T-helper 9 cell (primary cell): ENCODE measurements at regions not wholly inside any gene's neighbourhood (a gene's known extent, or its start where the extent isn't known, plus 50 kb on each side); places are given as distances from the start of the nearest gene placed in this dataset.
"Not testable (repeated sequence)": the region's sequence is repeated elsewhere in the genome, so short reads cannot be mapped to it uniquely, and the experiment has no call there.

ENCODE experiments used
- DNase-seq: peaks from one replicate; pipeline ENCODE4 v3.0.0-alpha.2; 2020

DNA sequence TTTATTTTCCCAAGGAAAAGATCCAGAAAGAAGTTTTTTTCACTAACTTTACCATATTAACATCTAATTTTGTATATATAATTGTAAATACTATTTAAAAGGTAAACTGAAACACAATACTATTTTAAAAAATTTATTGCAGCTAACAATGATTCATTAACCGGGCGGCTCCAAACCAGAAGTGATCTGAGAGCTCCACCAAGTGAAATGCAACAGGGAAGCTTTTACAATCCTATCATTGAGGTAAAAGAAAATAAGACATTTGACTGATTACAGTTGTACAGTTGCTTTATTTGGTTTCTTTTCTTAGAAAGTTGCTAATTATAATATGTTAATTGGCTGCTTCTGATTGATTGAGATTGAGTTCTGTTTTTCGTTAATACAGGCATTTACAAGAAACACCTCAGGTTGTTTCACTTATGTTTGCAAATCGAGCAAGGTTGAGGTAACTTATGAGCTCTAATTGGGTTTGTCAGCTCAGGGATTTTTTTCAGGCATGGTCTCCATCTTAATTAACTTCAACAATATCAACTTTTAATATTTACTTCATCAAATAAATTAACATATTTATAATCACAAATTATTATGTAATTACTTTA lies 220.2 kb upstream of the UGT8 start:
- DNase-seq, result no peak

DNA sequence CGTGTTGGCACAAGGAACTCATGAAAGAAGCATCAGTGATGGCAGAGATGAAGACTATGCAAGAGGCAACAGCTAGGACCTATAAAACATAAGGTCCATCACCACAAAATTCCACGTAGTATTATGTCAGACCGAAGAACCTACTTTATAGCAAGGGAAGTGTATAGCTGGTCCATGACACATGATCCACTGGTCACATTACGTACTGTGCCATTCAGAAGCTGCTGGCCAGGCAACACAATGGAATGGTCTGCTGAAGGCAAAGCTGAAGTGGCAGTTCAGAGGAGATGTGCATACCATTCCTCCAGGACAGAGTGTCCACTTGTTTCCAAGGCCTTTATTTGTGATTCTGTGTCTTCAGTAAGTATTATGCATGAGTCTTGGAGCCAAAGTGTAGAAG lies 215.5 kb upstream of the UGT8 start:
- no peak for DNase-seq

DNA sequence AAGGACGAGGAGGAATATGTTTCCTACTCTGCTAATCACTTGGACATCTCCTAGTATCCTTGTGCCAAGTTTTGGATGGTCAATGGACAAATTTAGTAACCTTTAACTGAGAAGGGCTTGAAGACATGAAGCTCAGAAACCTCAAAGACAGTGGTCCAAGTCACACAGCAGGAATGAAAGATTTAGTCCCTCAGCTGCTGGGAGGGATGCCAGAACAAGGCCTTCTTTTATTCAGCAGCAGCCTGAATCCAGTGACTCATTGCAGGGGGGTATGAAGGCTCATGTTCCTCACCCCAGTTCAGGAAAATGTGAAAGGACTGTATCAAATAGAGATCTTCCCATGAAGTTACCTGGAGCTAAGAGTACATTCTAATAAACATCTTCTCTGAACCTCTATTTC lies 214.9 kb upstream of the UGT8 start:
- no peak for DNase-seq

DNA sequence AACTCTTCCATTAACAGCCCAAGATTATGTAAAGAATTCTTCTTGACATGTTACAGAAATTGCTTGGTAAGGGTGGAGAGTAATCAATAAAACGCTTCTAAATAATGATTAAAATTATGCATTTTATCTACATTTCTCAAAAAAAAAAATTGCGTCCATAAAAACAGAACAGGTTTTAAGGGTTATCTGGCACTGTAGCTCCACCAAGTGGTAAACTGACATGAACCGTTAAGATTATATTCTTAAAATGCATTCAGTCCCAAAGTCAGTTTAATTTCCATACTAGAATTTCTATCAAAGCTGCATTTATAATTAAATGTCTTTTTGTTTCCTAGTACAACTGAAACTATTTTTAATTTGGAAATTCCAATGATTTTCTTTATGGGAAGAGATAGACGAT lies 214.0 kb upstream of the UGT8 start:
- no peak for DNase-seq

DNA sequence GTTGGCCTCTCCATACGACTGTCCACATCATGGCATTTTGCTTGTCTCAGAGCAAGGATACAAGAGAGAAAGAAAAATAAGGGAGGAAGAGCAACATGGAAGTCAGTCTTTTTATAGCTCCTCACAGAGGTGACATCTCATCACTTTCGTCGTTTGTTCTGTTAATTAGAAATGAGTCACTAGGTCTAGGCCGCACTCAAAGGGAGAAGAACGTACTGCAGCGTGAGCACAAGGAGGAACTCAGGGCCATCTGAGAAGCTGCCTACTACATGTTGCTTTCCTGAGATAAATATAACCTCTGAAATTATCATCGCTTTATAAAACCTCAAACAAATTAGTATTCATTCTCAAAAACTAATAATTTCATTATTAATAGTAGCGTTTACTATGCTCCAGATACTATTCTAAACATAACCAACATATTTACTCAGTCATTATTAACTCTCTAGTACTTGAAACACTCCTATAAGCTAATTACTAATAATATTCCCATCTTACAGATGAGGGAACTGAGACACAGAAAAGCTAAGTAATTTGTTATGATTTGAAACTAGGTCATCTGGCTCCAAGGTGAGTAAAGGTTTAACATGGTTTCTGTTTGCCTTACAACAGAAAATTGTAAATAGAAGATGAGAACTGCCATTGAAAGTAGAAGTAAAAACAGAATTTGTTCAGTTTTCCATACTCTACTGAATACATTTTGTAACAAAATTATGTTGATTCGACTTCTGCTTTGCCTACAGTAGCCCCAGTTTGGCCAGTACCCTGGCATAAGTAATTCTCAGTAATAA lies 213.2 kb upstream of the UGT8 start:
- no peak for DNase-seq

DNA sequence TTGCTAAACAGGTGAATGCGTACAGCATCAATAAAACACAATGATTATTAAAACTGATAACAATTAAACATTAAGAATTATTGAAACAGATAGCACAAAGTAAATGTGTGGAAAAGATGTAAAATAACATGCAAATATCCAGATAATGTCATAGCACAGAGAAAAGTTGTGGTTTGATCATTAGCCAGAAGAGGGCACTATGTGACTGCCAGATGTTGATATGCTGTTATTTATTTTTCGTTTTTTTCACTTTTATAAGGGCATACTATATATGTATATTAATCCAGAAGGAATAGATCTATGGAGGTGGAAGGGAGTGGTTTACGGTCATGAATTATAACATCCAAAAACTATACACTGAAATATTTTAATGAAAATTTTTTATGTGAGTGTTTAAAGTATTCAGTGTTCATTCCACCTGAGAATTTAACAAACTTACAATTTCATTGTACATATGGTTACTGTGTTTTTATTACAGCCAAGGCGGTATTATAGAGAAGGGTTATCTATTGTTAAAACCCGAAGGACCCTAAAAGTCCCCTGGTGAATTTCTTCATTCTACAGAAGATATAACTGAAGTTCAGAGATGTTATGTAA lies 211.9 kb upstream of the UGT8 start:
- no peak for DNase-seq

DNA sequence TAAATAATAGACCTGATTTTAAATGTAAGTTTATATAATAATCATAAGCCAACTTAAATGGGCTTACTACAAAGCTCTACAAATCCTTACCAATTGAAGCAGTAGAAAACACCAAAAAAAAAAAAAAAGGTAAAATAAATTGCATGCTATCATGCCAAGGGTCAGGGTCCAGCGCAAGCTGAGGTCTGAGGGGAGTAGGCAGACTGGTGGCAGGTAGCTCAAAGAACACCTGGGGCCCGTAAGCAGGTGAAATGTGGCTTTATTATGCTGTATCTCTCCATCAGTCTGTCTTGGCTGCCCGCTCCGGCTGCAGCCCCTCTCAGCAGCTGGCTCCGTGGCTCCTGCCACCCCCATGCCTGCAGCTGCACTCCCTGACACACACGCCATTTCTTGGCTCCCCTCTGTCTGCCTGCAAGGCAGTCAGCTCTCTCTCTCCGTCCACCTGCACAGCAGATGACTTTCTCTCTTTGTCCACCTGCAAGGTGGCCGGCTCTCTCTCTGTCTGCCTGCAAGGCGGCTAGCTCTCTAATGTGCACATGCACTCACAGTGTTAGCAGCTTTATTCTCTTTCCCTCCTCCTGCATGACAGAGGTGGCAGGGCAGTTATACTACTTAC lies 209.4 kb upstream of the UGT8 start:
- no peak for DNase-seq

DNA sequence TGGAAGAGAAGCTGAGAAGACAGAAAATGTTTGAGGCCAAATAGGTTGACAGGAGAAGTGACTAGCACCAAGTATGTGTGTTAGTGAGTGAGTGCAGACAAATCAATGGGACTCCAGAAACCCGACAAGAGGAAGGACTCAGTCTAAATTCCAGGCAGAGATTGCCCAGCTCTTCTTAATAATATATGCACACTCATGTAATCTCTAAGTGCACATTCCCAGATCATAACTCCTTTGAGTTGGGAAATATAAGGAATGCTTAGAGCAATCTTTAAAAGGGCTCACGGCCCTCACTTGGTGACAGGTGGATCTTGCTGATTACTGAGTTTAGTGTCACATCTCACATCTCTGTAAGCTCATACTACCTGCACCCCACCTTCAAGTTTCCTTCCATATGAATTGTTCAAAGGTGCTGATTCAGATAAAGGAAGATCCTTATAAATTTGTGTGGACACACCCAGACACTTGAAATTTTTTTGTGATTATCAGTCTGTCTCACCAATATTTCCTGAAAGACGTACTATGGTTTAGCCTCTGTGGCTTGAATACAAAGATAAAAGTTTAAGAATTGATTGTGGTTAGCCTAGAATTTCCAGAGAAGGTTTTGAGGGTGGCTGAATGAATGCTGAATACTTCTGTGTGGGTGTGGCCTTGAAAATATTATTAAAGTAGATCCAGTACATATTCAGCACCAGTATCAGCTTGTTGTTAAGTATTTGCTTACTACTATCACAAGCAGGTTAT lies 205.1 kb upstream of the UGT8 start:
- no peak for DNase-seq

DNA sequence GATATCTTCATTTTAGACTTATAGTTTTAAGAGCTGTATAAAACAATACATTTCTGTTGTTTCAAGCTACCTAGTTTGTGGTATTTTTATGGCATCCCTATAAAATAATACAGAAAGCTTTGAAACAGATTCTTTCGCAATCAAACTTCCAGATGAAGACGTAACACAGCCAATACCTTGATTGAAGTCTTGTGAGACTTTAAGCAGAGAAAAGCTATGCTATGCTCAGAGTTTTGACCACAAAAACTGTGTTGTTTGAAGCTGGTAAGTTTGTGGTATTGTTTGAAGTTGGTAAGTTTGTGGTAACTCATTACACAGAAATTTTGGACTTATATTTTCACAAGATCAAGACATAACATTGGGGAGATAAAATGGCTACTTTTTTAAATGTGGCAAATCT lies 201.8 kb upstream of the UGT8 start:
- DNase-seq, result no peak

DNA sequence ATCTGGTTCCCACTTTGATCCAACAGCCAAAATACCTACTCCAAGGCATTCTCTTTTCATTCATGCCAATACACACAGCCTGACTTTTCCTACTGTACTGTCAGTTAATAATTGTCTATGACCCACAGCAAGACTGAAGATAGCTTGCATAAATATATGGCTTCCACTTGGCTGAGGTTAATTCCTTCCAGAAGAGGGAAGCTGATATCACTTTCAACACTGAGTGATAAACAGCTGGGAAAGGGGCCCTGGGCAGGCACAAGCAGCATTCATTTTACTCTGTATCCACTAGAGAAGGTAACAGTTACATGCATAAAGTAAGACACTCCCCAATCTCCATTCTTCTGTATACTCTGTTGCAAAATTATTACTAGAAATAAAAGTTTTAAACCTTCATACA lies 200.2 kb upstream of the UGT8 start:
- DNase-seq, result no peak

DNA sequence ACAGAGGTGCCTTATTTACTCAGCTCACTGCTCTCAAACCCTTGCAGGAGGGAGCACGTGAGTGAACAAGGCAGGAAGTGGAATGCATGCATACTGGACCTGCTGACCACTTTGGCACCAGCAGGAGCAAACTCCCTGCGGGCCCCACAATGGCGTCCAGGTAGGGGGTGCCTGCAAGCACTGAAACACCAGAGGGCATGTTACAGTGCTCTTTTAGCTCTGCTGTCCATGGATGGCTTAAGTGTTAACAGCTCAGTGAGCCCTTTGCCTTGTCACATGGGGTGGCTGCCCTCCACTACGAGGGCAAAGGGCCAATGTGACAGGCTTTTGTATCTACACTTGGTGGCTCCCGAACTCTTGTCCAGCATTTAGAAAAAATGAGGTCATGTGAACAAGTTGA lies 199.5 kb upstream of the UGT8 start:
- no peak for DNase-seq

DNA sequence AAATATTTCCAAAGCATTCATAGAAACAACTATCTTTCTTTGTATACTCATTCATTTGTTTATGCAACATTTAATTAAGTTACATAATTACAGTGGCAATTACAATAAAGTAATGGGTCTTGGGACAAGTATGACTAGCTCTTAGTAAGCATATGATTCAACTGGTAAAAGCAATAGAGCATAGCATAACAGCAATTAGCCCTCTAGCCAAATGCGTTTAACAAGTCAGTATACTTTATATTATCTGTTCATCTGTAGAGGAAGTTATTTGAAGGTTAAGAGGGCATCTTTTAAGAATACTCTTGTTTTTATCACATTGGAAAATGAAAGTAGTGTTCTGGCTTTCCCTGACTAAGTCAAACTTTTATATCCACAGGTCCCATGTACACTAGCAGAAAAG lies 198.1 kb upstream of the UGT8 start:
- DNase-seq, result no peak

DNA sequence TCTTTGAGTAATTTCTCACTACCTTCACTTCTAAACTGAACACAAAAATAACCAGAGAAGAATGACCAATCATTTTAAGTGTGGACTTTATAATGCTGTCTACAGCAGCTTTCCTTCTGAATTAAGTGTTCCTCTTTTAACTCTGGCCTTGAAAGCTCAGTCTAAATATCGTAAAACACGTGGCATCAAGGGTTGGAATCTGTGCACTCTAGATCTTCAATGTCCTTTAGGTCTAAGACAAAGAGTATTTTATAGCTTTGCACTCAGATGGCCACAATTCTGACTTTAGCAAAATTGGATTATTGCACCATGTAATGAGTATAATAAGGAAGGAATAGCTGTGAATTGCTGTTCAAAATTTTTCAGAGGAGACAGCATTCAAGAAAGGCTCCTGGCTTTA lies 197.1 kb upstream of the UGT8 start:
- no peak for DNase-seq

DNA sequence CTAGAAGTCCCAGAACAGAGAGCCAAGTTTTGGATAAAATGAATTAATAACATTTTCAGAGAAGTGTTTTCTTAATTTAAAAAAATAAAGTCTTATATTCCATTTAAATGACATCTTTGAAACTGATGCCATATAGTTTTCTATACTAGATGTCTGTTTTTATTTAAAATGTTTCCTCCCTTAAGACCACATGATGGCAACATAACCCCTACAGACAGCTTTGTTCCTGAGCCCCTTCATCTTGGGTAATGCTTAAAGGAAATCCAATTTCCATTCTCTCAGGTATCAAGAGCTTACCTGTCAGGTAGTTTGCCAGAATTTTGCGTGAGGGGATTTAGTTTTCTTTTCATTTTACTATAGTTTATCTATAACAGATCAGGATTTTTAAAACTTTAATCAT lies 181.4 kb upstream of the UGT8 start:
- no peak for DNase-seq

DNA sequence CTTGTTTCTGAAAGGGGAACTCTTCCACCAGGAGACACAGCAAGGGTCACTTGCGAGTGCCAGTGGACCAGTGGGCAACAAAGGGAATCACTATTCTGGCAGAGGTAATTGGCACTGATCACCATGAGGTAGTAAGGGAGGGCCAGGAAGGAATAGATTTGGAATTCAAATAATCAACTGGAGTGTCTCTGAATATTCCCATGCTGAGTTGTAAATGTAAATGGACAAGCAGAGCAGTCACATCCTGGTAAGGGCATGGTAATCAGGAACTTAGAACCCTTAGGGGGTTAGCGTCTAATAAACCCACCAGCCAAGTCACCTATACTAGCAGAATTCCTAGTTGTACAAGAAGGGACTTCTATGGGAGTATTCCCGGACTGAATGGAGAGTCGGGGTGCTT lies 178.5 kb upstream of the UGT8 start:
- no peak for DNase-seq

DNA sequence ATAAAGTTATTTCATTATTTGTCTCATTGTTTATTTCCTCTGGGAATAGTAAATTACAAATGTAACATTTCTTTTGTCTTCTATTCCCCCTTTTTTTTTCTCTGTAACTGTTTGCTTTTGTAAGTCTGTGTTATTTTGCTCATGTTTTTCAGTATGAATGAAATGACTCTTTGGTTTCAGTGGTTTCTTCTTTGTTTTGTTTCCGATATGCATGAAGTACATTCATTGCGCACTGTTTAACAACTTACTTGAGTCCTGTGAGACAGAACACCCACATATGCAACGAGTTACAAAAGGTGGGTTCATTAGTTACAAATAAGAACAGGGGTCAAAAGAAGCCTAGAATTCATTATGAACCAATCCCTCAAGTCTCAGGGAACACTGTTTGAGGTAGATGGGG lies 175.0 kb upstream of the UGT8 start:
- DNase-seq, result no peak

DNA sequence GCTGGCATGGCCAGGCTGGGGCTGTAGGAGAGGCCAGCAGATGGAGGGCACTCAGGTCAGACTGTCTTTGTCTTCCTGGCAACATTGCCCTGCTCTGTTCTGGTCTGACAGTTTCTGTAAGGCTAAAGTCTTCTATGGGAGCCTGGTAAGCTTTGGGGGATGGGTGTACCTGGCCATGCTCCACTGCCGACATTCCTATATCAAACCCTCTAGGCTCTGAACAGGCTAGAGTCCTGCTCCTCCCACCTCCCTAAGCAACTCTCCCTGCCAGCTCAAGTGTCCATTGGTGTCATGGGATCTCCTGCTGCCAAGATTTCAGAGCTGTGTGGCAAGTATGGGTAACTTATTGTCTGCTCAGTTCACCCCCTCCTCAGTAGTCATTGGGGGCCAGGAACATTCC lies 163.5 kb upstream of the UGT8 start:
- DNase-seq, result no peak

DNA sequence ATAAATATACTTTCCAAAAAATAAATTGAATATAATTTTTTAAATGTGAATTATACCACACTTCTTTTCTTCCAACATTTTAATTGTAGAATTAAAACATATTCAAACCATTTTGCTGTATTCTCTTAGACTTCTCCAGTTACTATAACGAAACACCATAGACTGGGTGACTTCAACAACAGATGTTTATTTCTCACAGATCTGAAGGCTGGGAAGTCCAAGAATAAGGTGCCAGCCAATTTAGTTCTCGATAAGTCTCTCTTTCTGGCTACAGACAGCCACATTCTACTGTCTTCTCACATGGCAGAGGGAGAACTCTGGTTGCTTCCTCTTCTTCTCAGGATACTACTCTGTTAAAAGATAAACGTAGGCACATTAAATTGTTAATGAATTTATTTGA lies 155.8 kb upstream of the UGT8 start:
- DNase-seq, result no peak

DNA sequence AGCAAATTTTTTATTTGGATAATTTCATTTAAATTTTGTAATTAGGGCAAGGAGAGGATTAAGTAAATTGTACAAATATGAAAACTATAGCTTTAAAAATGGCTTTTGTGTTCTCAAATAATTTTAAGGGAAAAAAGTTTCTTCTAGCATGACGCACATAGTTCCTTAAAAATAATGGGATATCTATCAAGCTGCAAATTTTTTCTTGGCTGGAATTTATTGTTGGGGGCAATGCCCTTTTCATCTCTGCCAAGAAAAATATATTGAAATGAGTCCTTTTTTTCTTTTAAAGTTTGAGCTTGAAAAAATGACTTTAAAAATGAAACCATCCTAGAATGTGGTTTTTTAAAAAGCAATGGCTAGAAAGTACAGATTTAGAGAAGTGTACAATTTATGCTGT lies 154.4 kb upstream of the UGT8 start:
- DNase-seq, result no peak

DNA sequence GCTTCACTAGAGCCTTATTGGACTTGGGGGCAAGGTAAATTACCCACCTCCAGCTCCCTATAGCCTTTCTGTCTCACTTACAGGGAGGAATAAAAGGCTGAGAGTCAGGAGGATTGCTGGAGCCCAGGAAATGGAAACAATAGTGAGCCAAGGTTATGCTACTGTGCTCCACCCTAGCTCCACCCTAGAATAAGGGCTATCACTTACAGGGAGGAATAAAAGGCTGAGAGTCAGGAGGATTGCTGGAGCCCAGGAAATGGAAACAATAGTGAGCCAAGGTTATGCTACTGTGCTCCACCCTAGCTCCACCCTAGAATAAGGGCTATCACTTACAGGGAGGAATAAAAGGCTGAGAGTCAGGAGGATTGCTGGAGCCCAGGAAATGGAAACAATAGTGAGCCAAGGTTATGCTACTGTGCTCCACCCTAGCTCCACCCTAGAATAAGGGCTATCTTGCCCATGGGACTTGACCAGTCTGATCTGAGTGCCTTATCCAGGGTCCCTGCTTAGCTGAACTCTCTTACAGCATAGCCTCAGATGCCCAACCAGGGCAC lies 150.6 kb upstream of the UGT8 start:
- DNase-seq, result not testable (repeated sequence)

DNA sequence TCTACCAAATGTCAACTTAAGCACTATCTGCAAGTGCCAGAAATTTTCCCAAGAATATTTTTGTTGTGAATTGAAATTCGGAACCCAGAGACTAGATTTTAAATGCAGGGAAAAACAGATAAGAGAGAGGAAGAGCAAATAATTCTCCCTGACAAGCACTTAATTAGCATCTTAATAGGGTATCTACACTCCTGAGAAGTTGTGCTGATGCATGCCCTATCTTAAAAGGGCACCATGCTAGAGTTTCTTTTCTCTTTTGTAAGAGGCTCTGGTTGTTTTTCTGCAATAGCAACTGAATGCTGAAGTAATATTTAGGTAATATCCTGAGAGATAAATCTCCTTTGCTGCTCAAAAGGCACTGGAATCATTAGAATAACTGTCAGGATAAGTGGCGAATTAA lies 139.9 kb upstream of the UGT8 start:
- DNase-seq, result no peak

DNA sequence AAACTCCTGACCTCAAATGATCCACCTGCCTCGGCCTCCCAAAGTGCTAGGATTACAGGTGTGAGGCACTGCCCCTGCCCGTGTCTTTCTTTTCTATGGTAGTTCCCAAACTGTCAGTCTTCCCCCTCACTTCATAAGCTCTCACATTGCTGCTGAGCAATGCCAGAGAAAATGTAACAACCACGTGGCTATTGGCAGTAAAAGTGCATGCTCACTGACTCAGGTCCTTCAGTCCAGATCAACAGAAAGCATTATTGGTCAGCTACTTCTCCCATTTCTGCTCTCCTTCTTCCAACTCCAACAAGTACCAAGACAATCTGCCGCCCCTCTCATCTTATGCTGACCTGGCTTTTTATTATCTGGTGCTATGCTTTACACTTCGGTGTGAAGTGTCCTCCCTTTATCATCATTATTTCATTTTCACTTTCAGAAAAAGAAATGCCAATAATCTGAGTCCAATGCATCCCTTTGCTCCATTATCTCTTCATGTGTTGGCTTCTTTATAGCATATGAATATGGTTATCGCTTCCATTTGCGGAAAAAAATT lies 133.8 kb upstream of the UGT8 start:
- DNase-seq, result no peak

DNA sequence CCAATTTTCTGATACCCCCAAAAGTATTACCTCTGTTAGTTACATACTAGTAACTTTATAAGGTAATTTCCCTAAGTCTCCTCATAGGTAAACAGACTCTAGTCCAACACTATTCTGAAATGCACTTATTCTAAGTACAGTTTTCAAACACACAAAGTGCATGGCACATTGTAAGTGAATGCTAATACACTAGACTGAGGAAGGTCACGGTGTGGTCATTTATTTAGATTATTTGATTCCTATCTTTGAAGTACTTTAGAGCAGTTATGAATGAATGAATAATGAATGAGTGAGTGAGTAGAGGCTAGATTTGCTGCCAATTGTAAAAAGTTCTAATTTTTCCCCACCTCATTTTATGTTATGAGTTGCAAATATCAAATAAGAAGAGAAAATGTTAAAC lies 132.8 kb upstream of the UGT8 start:
- no peak for DNase-seq
